SU-DHL-6 (cell line): ENCODE measurements at regions not wholly inside any gene's neighbourhood (a gene's known extent, or its start where the extent isn't known, plus 50 kb on each side); places are given as distances from the start of the nearest gene placed in this dataset.

ENCODE experiments used
- H2AFZ ChIP-seq: fragments of 200-600 bp; sonication (generic); 2 replicates; pipeline ENCODE4 v1.6.1; 2014; ENCODE audit warnings: low read depth, mild to moderate bottlenecking, moderate library complexity, mixed read lengths, antibody characterized with exemption, low read length; ENCODE audit not compliant: severe bottlenecking
- H3F3A ChIP-seq: fragments of 200-600 bp; shearing (Covaris generic); 2 replicates; pipeline ENCODE4 v1.6.0; 2016; ENCODE audit warnings: antibody characterized with exemption, mild to moderate bottlenecking; ENCODE audit not compliant: insufficient read depth
- H3K27ac ChIP-seq: fragments of 200-600 bp; sonication (generic); 2 replicates; pipeline ENCODE4 v1.5.1; 2016; ENCODE audit warnings: low read depth, mild to moderate bottlenecking, low read length, moderate library complexity, mixed read lengths
- H3K27me3 ChIP-seq: fragments of 200-600 bp; sonication (generic), shearing (Covaris generic); 2 replicates; pipeline ENCODE4 v1.6.0; 2014; ENCODE audit warnings: mild to moderate bottlenecking, low read length
- H3K36me3 ChIP-seq: fragments of 200-600 bp; sonication (generic); 2 replicates; pipeline ENCODE4 v1.6.1; 2014; ENCODE audit warnings: mild to moderate bottlenecking, low read length, mixed read lengths
- H3K4me2 ChIP-seq: fragments of 300-600, 200-600 bp; shearing (Covaris generic), sonication (generic); 2 replicates; pipeline ENCODE4 v1.6.0; 2014; ENCODE audit warnings: low read length, low read depth, mild to moderate bottlenecking; ENCODE audit not compliant: poor library complexity, severe bottlenecking
- H3K4me3 ChIP-seq: fragments of 200-600 bp; sonication (generic); 2 replicates; pipeline ENCODE4 v1.5.1; 2014; ENCODE audit warnings: antibody characterized with exemption, low read length, mild to moderate bottlenecking, mixed read lengths; ENCODE audit not compliant: insufficient read depth, poor library complexity, severe bottlenecking
- H3K79me2 ChIP-seq: fragments of 200-600 bp; sonication (generic); 2 replicates; pipeline ENCODE4 v1.6.1; 2014; ENCODE audit warnings: mild to moderate bottlenecking, low read length, moderate library complexity; ENCODE audit not compliant: insufficient read depth
- H3K9ac ChIP-seq: fragments of 200-600 bp; sonication (generic); 2 replicates; pipeline ENCODE4 v1.7.0; 2014; ENCODE audit warnings: mild to moderate bottlenecking, low read length
- H3K9me2 ChIP-seq: fragments of 200-600 bp; sonication (generic); replicated peaks from 2 replicates; pipeline ENCODE4 v1.6.1; 2014; ENCODE audit warnings: low read length; ENCODE audit not compliant: insufficient read depth
- H3K9me3 ChIP-seq: fragments of 200-600 bp; sonication (generic); 2 replicates; pipeline ENCODE4 v1.6.1; 2014; ENCODE audit warnings: low read length, mixed read lengths; ENCODE audit not compliant: insufficient read depth
- H4K20me1 ChIP-seq: fragments of 200-600 bp; sonication (generic); 2 replicates; pipeline ENCODE4 v1.6.1; 2014; ENCODE audit warnings: low read depth, mild to moderate bottlenecking, antibody characterized with exemption, low read length, moderate library complexity, mixed read lengths
- EZH2phosphoT487 ChIP-seq: fragments of 200-600 bp; sonication (generic), shearing (Covaris generic); conservative IDR thresholded peaks from 2 replicates; pipeline ENCODE4 v1.6.1; 2018; ENCODE audit warnings: mild to moderate bottlenecking, antibody characterized with exemption, low read length, moderate library complexity, mixed read lengths
- TF ChIP-seq, protein P1 (sequence below): fragments of 200-600 bp; sonication (generic); IDR thresholded peaks from one replicate; pipeline ENCODE4 v1.5.1; 2017; ENCODE audit warnings: antibody characterized with exemption, mild to moderate bottlenecking, low read length, moderate library complexity; ENCODE audit not compliant: insufficient read depth, poor library complexity, severe bottlenecking

DNA sequence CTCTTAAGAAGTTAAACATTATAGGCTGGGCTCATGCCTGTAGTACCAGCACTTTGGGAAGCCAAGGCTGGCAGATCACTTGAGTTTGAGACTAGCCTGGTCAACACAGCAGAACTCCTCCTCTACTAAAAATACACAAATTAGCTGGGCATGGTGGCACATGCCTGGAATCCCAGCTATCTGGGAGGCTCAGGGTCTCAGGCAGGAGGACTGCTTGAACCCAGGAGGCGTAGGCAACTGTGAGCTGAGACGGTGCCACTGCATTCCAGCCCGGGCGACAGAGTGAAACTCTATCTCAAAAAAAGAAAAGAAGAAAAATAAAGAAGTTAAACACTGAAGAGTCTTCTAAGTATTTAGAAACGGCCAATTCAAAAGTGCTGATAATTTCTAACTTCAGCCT, 164.3 kb upstream of the GALNTL6 start:
- H3K9me2 ChIP-seq = no peaks in the 10 kb centered on the region
- no peak for TF ChIP-seq EZH2phosphoT487
- TF ChIP-seq, protein P1, sequence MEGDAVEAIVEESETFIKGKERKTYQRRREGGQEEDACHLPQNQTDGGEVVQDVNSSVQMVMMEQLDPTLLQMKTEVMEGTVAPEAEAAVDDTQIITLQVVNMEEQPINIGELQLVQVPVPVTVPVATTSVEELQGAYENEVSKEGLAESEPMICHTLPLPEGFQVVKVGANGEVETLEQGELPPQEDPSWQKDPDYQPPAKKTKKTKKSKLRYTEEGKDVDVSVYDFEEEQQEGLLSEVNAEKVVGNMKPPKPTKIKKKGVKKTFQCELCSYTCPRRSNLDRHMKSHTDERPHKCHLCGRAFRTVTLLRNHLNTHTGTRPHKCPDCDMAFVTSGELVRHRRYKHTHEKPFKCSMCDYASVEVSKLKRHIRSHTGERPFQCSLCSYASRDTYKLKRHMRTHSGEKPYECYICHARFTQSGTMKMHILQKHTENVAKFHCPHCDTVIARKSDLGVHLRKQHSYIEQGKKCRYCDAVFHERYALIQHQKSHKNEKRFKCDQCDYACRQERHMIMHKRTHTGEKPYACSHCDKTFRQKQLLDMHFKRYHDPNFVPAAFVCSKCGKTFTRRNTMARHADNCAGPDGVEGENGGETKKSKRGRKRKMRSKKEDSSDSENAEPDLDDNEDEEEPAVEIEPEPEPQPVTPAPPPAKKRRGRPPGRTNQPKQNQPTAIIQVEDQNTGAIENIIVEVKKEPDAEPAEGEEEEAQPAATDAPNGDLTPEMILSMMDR = no peak
- H3F3A ChIP-seq = no peaks in the 10 kb centered on the region
- H3K27me3 ChIP-seq = no peaks in the 10 kb centered on the region
- H3K4me2 ChIP-seq = no peak overlapping the region
- no peaks in the 10 kb centered on the region for H3K36me3 ChIP-seq
- peak overlapping the region; percentile 34 for H2AFZ ChIP-seq
- no peaks in the 10 kb centered on the region for H4K20me1 ChIP-seq
- no peaks in the 10 kb centered on the region for H3K79me2 ChIP-seq
- no peak overlapping the region for H3K27ac ChIP-seq
- no peaks in the 10 kb centered on the region for H3K9me3 ChIP-seq
- H3K4me3 ChIP-seq = no peak overlapping the region
- no peak overlapping the region for H3K9ac ChIP-seq

- Histone ChIP-seq H3K9ac (no peak overlapping the region), H3K4me3 (no peak overlapping the region), H3K27me3 (no peaks in the 10 kb centered on the region), H3K9me2 (no peaks in the 10 kb centered on the region), H4K20me1 (no peaks in the 10 kb centered on the region), H3K9me3 (no peaks in the 10 kb centered on the region), H3K36me3 (no peaks in the 10 kb centered on the region), H3K79me2 (no peaks in the 10 kb centered on the region), H3K4me2 (no peak overlapping the region), H3F3A (no peaks in the 10 kb centered on the region), H2AFZ (no peak overlapping the region), H3K27ac (no peak overlapping the region)
- TF ChIP-seq, protein P1 = no peak
- no peak for TF ChIP-seq EZH2phosphoT487
Observed at GRCh38 chr4:171646984-171647383, 166.2 kb upstream of the GALNTL6 start.

DNA sequence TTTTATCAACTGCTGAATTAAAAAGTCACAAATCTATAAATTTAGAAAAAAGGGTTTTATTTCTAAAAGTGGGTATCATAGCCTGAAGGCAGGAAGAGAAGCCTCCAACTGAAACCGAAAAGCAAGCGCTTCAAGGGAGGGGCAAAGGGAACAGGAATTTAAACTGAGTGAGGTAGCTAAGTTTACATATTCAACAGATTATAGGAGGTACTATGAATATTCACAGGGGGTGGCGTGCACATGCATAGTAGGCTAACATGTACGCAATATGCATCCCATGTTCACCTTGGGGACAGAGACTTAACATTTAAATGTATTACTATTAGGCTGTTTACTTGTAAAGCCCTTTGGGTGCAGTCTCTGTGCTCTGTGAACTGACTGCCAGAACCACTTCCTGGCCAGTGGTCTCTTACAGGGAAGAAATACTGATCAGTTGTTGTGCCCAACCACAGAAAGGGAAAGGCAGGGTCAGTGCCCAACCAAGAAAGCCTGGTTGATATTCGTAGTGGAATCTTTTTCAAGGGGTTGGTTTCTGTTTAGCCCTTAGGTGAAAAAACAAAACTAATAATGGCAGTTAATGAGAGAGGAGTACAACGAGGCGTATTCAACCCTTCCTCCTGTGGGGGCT, 168.7 kb upstream of the GALNTL6 start:
- Histone ChIP-seq H3K79me2 (no peaks in the 10 kb centered on the region), H3K27ac (no peak overlapping the region), H2AFZ (no peak overlapping the region), H3K27me3 (no peaks in the 10 kb centered on the region), H3K9me2 (no peaks in the 10 kb centered on the region), H4K20me1 (no peaks in the 10 kb centered on the region), H3K36me3 (no peaks in the 10 kb centered on the region), H3K9me3 (no peaks in the 10 kb centered on the region), H3F3A (no peaks in the 10 kb centered on the region), H3K4me3 (no peak overlapping the region), H3K4me2 (no peak overlapping the region), H3K9ac (no peak overlapping the region)
- TF ChIP-seq EZH2phosphoT487 = no peak
- TF ChIP-seq, protein P1 = no peak
